ENCODE measurements at regions not wholly inside any gene's neighbourhood (a gene's known extent, or its start where the extent isn't known, plus 50 kb on each side); places are given as distances from the start of the nearest gene placed in this dataset.
"Not testable (repeated sequence)": the region's sequence is repeated elsewhere in the genome, so short reads cannot be mapped to it uniquely, and the experiment has no call there.

DNA sequence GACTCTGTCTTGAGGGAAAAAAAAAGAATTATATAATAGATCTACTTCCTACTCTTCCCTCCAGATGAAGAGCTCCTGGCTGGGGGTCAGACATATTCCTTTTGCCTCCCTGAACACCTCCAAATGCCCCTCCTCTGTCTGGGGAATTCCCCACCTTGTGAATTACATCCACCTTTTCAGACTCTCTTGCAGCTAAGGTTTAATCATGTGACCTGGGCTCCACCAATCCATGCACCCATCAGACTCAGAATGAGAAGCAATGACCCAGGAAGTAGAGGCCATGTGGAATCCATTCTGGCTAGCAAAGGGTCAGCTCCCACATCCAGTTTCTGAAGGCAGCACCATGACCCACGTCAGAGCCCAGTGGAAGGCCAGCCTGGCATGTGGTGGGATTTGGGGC is 93.6 kb upstream of the CUX1 start:
- no peak overlapping the region for H3K4me3 ChIP-seq (ENCODE audit: low read length)
- TF ChIP-seq ZNF274 (IDR thresholded peaks at IDR 0.05; ENCODE audit: low read depth, low read length) = no peak

DNA sequence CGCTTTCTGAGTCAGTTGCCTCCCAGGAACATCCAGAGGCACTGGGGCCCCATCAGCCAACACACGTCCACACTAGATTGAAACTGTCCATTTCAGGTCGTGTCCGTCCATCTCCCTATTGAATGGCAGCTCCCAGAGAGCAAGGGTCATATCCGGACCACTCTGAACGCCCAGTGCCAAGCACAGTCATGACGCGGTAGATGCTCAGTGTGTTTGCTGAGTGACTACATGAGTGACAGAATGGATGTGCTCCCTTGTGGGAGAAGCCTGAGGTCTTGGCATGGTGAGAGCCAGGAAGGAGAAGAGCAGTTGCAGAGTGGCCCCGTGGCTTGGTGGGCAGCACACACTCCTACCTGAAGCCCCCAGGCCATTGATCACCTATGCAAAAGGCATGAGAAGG is 92.5 kb upstream of the CUX1 start:
- no peak overlapping the region for H3K4me3 ChIP-seq (ENCODE audit: low read length)
- no peak for TF ChIP-seq ZNF274 (IDR thresholded peaks at IDR 0.05; ENCODE audit: low read depth, low read length)

DNA sequence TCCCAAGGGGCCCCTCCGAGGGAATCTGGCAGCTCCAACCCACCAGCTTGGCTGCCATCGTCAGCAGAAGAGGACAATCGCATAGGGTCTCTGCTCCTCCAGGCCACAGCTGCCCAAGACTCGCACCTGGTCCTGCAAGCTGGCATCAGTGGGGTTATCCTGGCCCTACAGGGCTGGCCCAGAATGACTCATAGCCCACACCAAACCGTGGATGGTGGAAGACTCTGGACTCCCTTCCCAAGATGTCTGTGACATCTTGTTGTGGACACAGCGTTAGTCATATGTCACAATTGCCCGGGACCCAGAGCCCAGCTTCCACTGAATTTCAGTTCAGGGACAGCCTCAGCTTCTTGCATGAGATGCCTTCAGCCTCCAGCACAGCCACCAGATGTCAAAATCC is 91.5 kb upstream of the CUX1 start:
- no peak overlapping the region for H3K4me3 ChIP-seq (ENCODE audit: low read length)
- TF ChIP-seq ZNF274 (IDR thresholded peaks at IDR 0.05; ENCODE audit: low read depth, low read length) = no peak

DNA sequence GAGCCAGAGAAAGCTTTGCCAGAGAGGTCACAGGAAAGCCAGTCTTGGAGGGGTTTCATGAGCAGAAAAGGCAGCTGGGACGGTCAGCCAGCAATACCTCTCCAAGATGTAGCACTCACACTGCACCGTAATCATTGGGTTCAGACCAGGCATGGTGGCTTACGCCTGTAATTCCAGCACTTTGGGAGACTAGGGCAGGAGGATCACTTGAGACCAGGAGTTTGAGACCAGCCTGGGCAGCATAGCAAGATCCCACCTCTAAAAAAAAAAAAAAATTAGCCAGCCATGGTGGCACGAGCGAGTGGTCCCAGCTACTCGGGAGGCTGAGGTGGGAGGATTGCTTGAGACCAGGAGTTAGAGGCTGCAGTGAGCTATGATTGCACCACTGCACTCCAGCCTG is 90.2 kb upstream of the CUX1 start:
- no peak overlapping the region for H3K4me3 ChIP-seq (ENCODE audit: low read length)
- TF ChIP-seq ZNF274 (IDR thresholded peaks at IDR 0.05; ENCODE audit: low read depth, low read length) = no peak

DNA sequence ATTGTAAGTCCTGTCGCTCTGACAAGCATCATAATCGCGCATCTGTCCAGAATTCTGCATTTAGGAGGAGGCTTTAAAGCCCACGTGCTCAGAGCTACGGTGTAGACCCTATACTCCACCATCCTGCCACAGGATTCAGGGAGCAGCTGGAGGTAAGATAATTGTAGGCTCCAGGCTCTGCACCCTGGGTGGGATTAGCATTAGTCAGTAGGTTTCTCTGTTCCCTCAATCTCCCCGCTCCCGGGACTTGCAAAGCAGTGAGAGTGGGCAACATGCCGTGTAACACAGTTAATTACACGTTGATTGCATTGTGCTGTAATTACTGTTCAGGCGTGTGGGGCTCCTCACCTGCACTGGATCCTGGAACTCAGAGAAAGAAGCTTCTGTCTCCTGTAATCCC is 89.3 kb upstream of the CUX1 start:
- H3K4me3 ChIP-seq (ENCODE audit: low read length) = no peak overlapping the region
- TF ChIP-seq ZNF274 (IDR thresholded peaks at IDR 0.05; ENCODE audit: low read depth, low read length) = no peak

DNA sequence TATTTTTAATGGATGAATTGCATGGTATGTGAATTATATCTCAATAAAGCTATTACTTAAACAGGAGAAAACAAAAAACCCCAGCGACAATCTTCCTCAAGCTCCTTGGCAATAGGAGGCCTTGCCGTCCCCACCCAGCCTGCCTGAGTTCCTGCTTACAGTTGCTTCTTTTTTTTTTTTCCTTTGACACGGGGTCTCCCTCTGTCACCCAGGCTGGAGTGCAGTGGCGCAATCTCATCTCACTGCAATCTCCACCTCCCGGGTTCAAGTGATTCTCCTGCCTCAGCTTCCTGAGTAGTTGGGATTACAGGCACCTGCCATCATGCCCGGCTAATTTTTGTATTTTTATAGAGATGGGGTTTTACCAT is 88.6 kb upstream of the CUX1 start:
- not testable (repeated sequence) for H3K4me3 ChIP-seq (ENCODE audit: low read length)

DNA sequence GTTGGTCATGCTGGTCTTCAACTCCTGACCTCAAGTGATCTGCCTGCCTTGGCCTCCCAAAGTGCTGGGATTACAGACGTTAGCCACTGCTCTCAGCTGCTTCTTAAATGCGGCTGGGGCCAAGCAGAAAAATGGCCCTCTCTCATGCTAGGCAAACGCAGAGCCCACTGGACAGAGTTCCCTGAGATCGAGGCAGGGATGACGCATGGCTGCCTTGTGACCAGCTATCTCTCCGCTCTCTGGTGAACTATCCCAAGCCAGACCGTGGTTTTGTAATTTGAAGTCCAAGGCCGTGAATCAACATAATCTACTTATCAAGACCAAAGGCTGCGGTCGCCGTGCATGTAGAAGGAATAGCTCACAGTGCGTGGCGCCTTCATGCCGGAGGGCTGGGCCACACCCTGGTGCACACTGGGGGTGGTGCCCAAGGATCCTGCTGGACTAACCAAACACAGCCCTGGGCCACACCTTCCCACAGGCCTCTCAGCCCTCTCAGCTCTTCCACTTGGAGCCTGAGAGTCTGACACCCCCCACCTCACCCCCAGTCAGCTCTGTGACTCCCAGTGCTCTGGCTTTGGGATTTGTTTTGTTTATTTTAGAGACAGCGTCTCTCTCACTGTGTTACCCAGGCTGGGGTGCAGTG is 88.1 kb upstream of the CUX1 start:
- H3K4me3 ChIP-seq (ENCODE audit: low read length) = no peak overlapping the region
- TF ChIP-seq ZNF274 (IDR thresholded peaks at IDR 0.05; ENCODE audit: low read depth, low read length) = no peak

DNA sequence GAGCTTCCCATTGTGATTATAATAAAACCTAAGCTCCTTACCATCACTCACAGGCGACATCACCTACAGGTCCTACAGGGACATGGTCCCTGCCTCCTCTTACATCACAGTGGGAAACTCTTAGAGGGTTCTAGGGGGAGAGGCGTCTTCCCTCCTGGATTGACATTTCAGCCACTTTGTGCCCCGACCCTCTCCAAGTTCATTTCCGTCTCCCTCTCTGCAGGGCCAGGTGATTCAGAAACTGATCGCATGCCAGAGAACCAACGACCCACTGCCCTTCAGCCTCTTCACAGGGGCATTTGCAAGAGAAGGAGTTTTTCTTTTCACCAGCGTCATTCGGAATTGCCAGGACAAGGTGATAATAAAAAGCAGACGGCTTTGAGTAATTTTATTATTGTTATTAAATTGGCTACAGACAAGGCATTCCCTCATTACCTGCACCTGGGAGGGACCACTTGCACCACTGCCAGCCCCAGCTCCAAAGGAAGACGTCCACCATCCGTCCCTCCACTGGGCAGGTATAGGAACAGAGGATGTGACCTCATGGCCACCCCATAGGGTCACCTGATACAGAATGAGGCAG is 85.8 kb upstream of the CUX1 start:
- H3K4me3 ChIP-seq (ENCODE audit: low read length) = no peak overlapping the region
- TF ChIP-seq ZNF274 (IDR thresholded peaks at IDR 0.05; ENCODE audit: low read depth, low read length) = no peak

DNA sequence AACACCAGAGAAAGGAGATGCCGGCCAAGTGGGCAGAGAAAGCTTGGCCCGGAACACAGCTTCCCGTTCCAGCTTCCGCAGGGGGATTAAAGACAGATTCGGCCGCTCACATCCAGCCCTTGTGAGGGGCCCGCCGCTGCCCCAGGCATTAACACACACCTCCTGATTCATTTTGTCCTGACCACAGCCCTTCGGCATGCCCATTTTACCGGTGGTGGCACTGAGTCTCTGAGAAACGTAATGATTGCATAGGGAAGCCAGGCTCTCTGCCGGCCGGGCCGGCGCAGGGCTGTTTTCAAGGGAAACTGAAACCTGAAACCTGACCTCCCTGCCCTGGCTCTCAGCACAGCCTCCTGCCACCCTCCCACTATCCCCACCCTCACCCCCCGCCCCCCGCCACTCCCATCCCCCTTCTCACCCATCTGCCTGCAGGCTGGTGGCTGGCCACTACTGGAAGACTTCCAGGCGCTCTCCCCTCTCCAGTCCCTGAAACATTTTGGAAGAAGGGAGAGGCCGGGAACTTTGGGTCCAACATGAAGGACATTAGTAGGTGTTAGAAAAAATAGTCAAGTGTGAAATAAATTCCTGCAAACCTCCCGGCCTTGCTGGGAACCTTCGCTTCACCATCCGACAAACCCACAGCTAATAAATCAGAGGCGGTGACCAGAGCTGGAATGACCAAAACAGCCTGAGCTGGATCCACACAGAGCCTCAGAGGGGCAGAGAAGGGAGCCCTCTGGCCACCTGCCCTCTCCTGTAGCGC is 83.5 kb upstream of the CUX1 start:
- H3K4me3 ChIP-seq (ENCODE audit: low read length) = no peak overlapping the region
- no peak for TF ChIP-seq ZNF274 (IDR thresholded peaks at IDR 0.05; ENCODE audit: low read depth, low read length)

DNA sequence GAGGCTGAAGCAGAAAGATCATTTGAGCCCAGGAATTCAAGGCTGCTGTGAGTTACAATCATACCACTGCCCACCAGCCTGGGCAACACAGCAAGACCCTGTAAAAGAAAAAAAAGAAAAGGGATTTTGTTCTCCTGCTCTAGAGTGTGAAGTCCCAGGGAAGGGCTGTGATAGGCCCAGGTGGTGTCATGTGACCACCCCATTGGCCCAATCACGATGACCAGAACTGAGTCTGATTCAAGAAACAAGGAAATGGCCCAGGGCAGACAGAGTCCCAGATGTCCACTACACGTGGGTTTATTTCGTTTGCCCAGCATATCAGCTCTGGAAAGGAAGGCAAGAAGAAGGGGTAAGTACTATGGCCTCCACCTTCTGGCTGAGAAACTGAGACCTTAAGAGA is 81.3 kb upstream of the CUX1 start:
- TF ChIP-seq ZNF274 (IDR thresholded peaks at IDR 0.05; ENCODE audit: low read depth, low read length) = no peak
- H3K4me3 ChIP-seq (ENCODE audit: low read length) = no peak overlapping the region

DNA sequence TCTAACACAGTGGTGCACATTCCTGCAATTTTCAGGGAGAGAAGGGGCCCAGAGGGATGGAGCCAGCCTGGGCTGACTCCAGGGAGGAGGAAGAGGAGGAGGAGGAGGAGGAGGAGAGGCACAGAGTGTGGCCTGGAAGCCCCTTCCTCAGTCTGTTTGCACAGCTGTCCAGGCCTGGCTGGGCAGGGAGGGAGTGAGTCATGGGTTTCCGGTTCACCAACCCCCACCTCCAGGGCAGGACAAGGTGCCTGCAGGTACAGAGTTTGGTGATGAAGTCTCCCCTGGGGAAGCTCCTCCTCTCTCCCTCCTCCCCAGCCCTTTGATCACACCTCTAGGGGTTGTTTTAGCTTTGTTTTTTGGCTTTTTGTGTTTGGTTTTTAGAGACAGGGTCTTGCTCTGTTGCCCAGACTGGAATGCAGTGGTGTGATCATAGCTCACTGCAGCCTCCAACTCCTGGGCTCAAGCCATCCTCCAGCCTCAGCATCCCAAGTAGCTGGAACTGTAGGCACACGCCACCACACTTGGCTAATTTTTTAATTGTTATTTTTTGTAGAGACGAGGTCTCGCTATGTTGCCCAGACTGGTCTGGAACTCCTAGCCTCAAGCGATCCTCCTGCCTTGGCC is 77.5 kb upstream of the CUX1 start:
- TF ChIP-seq ZNF274 (IDR thresholded peaks at IDR 0.05; ENCODE audit: low read depth, low read length) = no peak
- H3K4me3 ChIP-seq (ENCODE audit: low read length) = no peak overlapping the region

DNA sequence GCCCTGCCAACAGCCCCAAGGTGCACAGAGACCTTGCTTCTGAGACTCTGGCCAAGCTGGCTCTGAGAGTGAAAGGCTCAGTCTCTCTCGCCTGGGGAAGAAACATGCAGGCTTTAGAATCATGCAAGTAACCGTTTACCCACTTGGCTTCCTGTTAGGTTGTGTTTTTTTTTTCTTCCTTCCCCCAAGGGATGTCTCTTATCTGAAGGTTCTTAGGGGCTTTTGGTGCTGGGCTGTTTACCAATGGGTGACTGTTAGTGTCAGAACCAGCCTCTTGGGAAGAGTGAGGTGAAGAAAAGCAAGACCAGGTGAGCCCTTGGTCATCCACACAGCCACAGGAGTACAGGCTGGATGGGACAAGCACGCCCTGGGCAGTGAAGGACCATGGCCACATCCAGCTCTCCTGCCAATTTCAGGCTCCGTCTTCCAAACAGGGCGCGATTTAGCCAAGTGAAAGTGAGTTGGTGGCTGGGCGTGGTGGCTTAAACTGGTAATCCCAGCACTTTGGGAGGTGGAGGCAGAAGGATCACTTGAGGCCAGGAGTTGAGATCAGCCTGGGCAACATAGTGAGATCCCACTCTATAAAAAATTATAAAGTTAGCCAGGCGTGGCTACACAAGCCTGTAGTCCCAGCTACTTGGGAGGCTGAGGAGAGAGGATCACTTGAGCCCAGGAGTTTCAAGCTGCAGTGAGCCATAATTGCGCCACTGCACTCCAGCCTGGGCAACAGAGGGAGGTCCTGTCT is 76.3 kb upstream of the CUX1 start:
- H3K4me3 ChIP-seq (ENCODE audit: low read length) = no peak overlapping the region; the same call in 1 of the 2 replicates

DNA sequence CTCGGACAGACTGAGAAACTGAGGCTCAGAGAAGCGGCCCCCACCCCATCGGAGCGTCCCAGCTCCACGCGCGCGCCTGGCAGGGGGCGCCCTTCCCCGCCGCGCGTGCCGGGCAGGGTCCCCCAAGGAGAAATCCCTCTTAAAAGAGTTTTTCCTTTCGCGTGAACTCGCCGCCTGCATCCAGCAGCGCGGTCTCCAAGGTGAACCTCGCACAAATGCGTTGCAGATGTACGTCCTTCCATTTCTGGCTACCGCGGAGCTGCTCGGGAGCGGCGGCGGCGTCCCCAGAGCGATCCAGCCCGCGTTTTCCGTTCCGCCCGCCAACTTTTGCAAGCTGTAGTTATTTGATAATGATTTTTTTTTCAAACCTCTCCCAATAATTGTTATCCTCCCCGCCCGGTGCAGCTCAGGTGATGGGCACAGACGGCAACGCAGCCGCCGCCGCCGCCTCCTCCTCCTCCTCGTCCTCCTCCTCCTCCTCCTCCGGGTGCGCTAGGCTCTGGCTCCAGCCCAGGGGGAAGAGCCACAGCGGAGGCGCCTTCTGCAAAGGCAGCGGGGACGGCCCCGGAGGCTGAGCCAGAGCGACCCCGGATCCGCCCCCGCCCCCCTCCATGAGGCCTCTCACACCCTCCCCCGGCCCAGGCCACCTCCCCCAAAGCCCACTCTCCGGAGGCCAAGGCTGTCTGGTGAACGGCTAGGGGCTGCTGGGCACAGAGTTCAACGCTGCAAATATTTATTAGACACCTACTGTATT is 74.0 kb upstream of the CUX1 start:
- no peak for TF ChIP-seq ZNF274 (IDR thresholded peaks at IDR 0.05; ENCODE audit: low read depth, low read length)
- H3K4me3 ChIP-seq (ENCODE audit: low read length) = peak overlapping the region; percentile 59; the same call in 1 of the 2 replicates

More for the DNA sequence above, 76.3 kb upstream of the CUX1 start:
- no peak for TF ChIP-seq ZNF274 (IDR thresholded peaks at IDR 0.05; ENCODE audit: low read depth, low read length)

DNA sequence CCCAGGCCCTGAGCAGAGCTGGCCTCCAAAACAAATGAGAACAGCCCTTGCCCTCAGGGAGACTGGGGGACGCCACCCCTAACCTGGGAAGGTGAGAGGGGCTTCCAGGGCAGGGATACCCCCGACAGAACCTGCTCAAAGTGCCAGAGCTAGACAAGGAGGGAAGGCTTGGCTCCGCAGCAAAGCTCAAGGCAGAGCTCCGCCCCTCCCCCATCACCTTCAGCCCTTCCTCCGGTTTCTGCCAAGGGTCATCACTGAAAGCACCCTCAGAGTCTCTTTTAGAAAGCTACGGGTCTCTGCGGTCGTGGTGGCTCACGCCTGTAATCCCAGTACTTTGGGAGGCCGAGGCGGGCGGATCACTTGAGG is 73.4 kb upstream of the CUX1 start:
- TF ChIP-seq ZNF274 (IDR thresholded peaks at IDR 0.05; ENCODE audit: low read depth, low read length) = no peak
- H3K4me3 ChIP-seq (ENCODE audit: low read length) = no peak overlapping the region

Measured in GM08714 (cell line).